MCF 10A (cell line): ENCODE measurements at regions not wholly inside any gene's neighbourhood (a gene's known extent, or its start where the extent isn't known, plus 50 kb on each side); places are given as distances from the start of the nearest gene placed in this dataset.

ENCODE experiments used
- BruUV-seq: library from RNA; stranded (reverse); fragments of 400-500 nt; replicated peaks from 2 replicates; lab custom pipeline; 2021; lab: Mats Ljungman, UMichigan
- CTCF ChIA-PET: fragments of 300-600 bp; sonication (Branson Sonifier 250); formaldehyde crosslinking; extraction: SDS; loops from one replicate; lab custom pipeline; 2021; ENCODE audit warnings: antibody characterized with exemption, inconsistent platforms; lab: Yijun Ruan, JAX
- POLR2A ChIA-PET: fragments of 300-600, 350-650 bp; sonication (Branson Sonifier 250); formaldehyde crosslinking; extraction: SDS; loops from one replicate; lab custom pipeline; 2020; ENCODE audit warnings: antibody characterized with exemption, inconsistent platforms; lab: Yijun Ruan, JAX
- DNase-seq: peaks from one replicate; pipeline ENCODE4 v3.0.0-alpha.2; 2018; ENCODE audit not compliant: unreplicated experiment
- H3K27ac Mint-ChIP-seq: one replicate; pipeline ENCODE4 v1.8.0; 2022; ENCODE audit warnings: mild to moderate bottlenecking, low read depth, mixed read lengths; ENCODE audit not compliant: unreplicated experiment
- H3K27me3 Mint-ChIP-seq: one replicate; pipeline ENCODE4 v1.8.0; 2022; ENCODE audit warnings: mixed read lengths; ENCODE audit not compliant: insufficient read depth, unreplicated experiment
- H3K36me3 Mint-ChIP-seq: one replicate; pipeline ENCODE4 v1.8.0; 2022; ENCODE audit warnings: mild to moderate bottlenecking, moderate library complexity, mixed read lengths; ENCODE audit not compliant: insufficient read depth, unreplicated experiment
- H3K4me1 Mint-ChIP-seq: one replicate; pipeline ENCODE4 v1.8.0; 2022; ENCODE audit warnings: mixed read lengths; ENCODE audit not compliant: insufficient read depth, unreplicated experiment
- H3K4me3 Mint-ChIP-seq: one replicate; pipeline ENCODE4 v1.8.0; 2022; ENCODE audit warnings: mild to moderate bottlenecking, moderate library complexity, mixed read lengths; ENCODE audit not compliant: unreplicated experiment
- H3K9me3 Mint-ChIP-seq: one replicate; pipeline ENCODE4 v1.8.0; 2022; ENCODE audit warnings: mixed read lengths; ENCODE audit not compliant: unreplicated experiment
- intact Hi-C: fragments of 100-400 bp; cut with micrococcal nuclease; formaldehyde crosslinking; loops from 2 replicates; pipeline ENCODE4 v1.14.1; 2022
- TF ChIP-seq, protein P1 (sequence below): fragments of 200-600 bp; IDR thresholded peaks from one replicate; pipeline ENCODE4 v1.8.0; 2022; ENCODE audit warnings: antibody characterized with exemption, mild to moderate bottlenecking; ENCODE audit not compliant: unreplicated experiment

DNA sequence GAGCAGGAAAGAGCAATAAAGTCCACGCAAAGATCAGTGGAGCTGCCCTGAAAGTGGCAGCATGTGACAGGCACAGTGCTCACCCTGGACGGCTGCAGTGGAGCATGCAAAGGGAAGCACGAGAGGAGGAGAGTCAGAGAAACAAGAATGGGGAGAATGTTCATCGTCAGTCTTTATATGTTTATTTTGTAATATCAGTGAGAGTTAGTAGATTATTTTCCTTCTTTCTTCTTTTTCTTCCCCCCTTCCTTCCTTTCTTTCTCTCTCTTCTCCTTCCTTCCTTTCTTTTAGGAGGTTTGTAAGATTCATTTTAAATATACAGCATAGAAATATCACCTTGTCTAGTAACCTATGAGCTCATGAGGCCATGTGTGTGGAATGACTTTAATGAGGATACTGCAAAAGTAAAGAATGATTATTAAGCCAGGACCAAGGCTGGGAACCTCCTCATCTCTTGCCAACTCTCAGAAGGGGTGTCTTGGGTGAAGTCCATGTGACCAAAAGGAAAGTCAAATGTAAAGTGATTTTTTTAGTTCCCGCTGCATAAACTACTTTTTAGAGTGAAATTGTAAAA is 321.1 kb downstream of the AASDHPPT start:
- Mint-ChIP-seq H3K9me3 (peaks cover 8% of the 10 kb centered on the region), H3K27me3 (no peaks in the 10 kb centered on the region), H3K4me3 (no peak overlapping the region), H3K27ac (peak overlapping the region; percentile 70), H3K4me1 (peaks cover 21% of the 10 kb centered on the region), H3K36me3 (no peaks in the 10 kb centered on the region)
- TF ChIP-seq, protein P1, sequence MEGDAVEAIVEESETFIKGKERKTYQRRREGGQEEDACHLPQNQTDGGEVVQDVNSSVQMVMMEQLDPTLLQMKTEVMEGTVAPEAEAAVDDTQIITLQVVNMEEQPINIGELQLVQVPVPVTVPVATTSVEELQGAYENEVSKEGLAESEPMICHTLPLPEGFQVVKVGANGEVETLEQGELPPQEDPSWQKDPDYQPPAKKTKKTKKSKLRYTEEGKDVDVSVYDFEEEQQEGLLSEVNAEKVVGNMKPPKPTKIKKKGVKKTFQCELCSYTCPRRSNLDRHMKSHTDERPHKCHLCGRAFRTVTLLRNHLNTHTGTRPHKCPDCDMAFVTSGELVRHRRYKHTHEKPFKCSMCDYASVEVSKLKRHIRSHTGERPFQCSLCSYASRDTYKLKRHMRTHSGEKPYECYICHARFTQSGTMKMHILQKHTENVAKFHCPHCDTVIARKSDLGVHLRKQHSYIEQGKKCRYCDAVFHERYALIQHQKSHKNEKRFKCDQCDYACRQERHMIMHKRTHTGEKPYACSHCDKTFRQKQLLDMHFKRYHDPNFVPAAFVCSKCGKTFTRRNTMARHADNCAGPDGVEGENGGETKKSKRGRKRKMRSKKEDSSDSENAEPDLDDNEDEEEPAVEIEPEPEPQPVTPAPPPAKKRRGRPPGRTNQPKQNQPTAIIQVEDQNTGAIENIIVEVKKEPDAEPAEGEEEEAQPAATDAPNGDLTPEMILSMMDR = no peak
- no TSS peak for BruUV-seq
- no peak for DNase-seq
- ChIA-PET POLR2A (interaction anchor here (0.6 to 1.7 kb wide), 9 partner anchors 15 to 987 kb away, joined by 3 to 10 read pairs (median 4); no protein-coding TSS in a partner anchor), CTCF (interaction anchor here (0.7 kb wide), 1 partner anchor 246 kb away, joined by 3 read pairs; no protein-coding TSS in a partner anchor)
- intact Hi-C loops = loop anchor here (1.0 to 10.0 kb wide), 3 partner anchors 26 to 306 kb away; no protein-coding TSS in a partner anchor

DNA sequence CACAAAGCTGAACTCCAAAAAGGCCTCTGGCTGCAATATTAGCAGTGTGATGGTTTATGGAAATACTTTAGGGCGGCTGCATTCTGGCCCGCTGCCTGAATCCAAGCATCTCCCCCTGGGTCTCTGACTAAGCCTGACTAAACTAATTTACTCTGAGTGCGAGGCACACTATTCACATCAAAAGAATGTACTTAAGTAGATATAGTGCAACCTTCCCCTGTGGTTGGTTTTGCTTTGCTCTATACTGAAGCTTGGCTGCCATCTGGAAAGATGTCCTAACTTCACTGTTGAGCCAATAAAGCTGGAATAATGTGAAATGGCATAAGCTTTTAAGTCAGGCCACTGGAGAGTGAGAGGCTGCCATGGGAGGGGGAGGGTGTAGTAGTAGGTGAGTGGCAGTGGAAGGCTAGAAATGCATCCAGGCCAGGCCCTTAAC is 321.6 kb downstream of the AASDHPPT start:
- peak; percentile 92 for DNase-seq
- no peak overlapping the region for H3K4me3 Mint-ChIP-seq
- peaks cover 21% of the 10 kb centered on the region for H3K4me1 Mint-ChIP-seq
- no peaks in the 10 kb centered on the region for H3K36me3 Mint-ChIP-seq
- H3K27me3 Mint-ChIP-seq = no peaks in the 10 kb centered on the region
- H3K9me3 Mint-ChIP-seq = peaks cover 8% of the 10 kb centered on the region
- POLR2A ChIA-PET = interaction anchor here (0.6 to 1.7 kb wide), 9 partner anchors 16 to 987 kb away, joined by 3 to 10 read pairs (median 4); no protein-coding TSS in a partner anchor
- H3K27ac Mint-ChIP-seq = peak overlapping the region; percentile 70
- BruUV-seq = no TSS peak
- TF ChIP-seq, protein P1 = no peak
- CTCF ChIA-PET = interaction anchor here (0.7 kb wide), 1 partner anchor 247 kb away, joined by 3 read pairs; no protein-coding TSS in a partner anchor
- intact Hi-C loops = loop anchor here (1.0 to 10.0 kb wide), 3 partner anchors 26 to 306 kb away; no protein-coding TSS in a partner anchor

DNA sequence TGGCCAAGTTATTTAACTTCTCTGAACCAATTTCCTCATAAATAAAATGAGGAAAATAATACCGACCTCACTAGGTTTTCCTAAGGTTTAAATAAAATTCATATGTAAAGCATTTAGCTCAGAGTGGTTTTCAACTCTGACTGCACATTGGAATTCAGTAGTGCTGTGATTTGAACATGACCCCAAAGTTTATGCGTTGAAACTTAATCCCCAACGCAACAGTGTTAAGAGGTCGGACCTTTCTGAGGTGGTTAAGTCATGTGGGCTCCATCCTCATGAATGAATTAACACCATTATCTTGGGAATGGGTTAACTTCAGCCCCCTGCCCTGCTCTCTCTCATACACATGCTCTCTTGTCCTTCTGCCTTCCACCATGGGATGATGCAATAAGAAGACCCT is 322.2 kb downstream of the AASDHPPT start:
- BruUV-seq = no TSS peak
- H3K27me3 Mint-ChIP-seq = no peaks in the 10 kb centered on the region

More for the DNA sequence above, 322.2 kb downstream of the AASDHPPT start:
- TF ChIP-seq, protein P1 = no peak
- H3K4me3 Mint-ChIP-seq = no peak overlapping the region
- intact Hi-C loops = loop anchor here (1.0 to 10.0 kb wide), 3 partner anchors 25 to 305 kb away; no protein-coding TSS in a partner anchor
- no peaks in the 10 kb centered on the region for H3K36me3 Mint-ChIP-seq
- DNase-seq = no peak
- ChIA-PET POLR2A (interaction anchor here (1.0 to 1.7 kb wide), 5 partner anchors 17 to 298 kb away, joined by 3 to 10 read pairs (median 4); no protein-coding TSS in a partner anchor), CTCF (no interaction called here)
- H3K9me3 Mint-ChIP-seq = peaks cover 8% of the 10 kb centered on the region
- peaks cover 21% of the 10 kb centered on the region for H3K4me1 Mint-ChIP-seq
- peak overlapping the region; percentile 70 for H3K27ac Mint-ChIP-seq
